Large intestine (tissue), 3 donors: ENCODE measurements at regions not wholly inside any gene's neighbourhood (a gene's known extent, or its start where the extent isn't known, plus 50 kb on each side); places are given as distances from the start of the nearest gene placed in this dataset.

Experiments used
- DNase-seq, 2 donors: peaks; one replicate each; pipeline versions ENCODE4 v3.0.0 to v3.0.0-alpha.2; 2013
- H3K27ac ChIP-seq: one replicate; pipeline ENCODE4 v1.5.1; 2013; ENCODE audit warnings: low read length
- H3K27me3 ChIP-seq: 2 replicates; pipeline ENCODE4 v1.6.1; 2013; ENCODE audit warnings: low read length; ENCODE audit not compliant: control insufficient read depth, insufficient read depth
- H3K36me3 ChIP-seq: 2 replicates; pipeline ENCODE4 v1.6.1; 2013; ENCODE audit warnings: low read length; ENCODE audit not compliant: control insufficient read depth, insufficient read depth
- H3K4me1 ChIP-seq: one replicate; pipeline ENCODE4 v1.6.1; 2013; ENCODE audit warnings: low read length; ENCODE audit not compliant: control insufficient read depth, insufficient read depth
- H3K4me3 ChIP-seq: one replicate; pipeline ENCODE4 v1.5.1; 2013; ENCODE audit warnings: low read length
- H3K9me3 ChIP-seq: one replicate; pipeline ENCODE4 v1.6.1; 2013; ENCODE audit warnings: mild to moderate bottlenecking, low read depth, low read length, moderate library complexity; ENCODE audit not compliant: control insufficient read depth
- WGBS: methylation state at CpG from one replicate; pipeline ENCODE4 v1.1.5; 2013; ENCODE audit warnings: low lambda C conversion rate; ENCODE audit not compliant: insufficient coverage; 5-methylcytosine and 5-hydroxymethylcytosine counted together

DNA sequence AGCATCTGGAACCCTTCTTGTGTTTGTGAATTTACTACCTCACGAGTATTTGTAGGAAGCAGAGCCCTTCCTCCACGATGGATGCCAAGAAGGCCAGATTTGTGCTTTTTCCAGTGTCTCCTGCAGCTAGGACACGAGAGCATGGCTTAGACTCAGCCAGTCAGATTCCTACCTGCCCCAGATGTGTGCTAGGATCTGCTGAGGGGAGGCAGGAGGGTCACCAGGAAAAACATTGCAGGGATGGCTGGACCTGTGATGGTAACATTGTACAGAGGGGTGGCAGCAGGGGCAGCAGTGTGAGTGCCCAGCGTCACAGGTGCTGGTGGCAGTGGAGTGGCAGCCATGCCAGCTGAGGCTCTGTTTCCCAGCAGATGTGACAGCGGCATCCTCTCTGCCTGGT lies 285.3 kb downstream of the FAM43A start:
- no peaks in the 10 kb centered on the region for H3K9me3 ChIP-seq
- H3K4me1 ChIP-seq: no peaks in the 10 kb centered on the region
- DNase-seq: no peak
- no peak overlapping the region for H3K27ac ChIP-seq
- H3K36me3 ChIP-seq: no peaks in the 10 kb centered on the region
- WGBS: no CpG with 5 or more reads among the region's 5 CpGs
- H3K27me3 ChIP-seq: peaks cover 12% of the 10 kb centered on the region
- H3K4me3 ChIP-seq: no peak overlapping the region

DNA sequence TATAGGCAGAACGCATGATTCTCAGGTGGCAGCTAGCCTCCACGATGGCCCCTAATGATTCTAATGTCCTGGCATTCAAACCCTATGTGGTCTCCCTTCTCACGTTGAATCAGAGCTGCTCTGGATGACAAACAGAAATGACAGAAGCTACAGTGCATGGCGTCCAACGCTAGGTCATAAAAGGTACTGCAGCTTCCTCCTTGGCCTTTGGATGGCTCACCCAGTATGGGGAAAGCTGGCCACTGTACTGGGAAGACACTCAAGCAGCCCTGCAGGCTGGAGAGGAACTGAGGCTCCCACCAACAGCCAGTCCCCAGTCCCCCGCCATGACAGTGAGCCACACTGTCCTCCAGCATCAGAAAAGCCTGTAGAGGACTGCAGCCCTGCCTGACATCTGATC lies 286.3 kb downstream of the FAM43A start:
- WGBS: no CpG with 5 or more reads among the region's 6 CpGs
- Histone ChIP-seq H3K27ac (no peak overlapping the region), H3K27me3 (peaks cover 10% of the 10 kb centered on the region)

DNA sequence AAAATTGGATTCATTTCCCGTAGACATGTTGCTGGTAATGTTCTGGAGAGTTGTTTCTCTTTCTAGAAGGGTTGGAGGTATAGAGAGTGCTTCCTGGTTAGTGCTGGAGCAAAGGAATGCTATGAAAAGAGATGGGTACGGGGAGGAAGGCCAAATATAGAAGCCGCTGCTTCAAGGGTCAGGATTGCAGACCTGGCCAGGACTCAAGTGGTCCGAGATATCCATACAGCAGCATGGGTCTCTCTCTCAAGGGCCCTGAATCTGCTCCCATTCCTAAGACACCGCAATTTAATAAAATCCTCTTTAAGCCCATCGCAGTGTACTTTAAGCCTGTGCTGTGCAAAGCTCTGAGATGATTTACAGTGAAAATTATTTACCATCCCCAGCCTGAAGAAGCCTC lies 287.0 kb downstream of the FAM43A start:
- Histone ChIP-seq H3K36me3 (no peaks in the 10 kb centered on the region), H3K27me3 (peaks cover 7% of the 10 kb centered on the region), H3K4me1 (no peaks in the 10 kb centered on the region), H3K9me3 (no peaks in the 10 kb centered on the region), H3K4me3 (no peak overlapping the region), H3K27ac (no peak overlapping the region)
- no peak for DNase-seq
- WGBS: 100% methylated on average over 1 of the region's 6 CpGs

More for the DNA sequence above, 286.3 kb downstream of the FAM43A start:
- Histone ChIP-seq H3K36me3 (no peaks in the 10 kb centered on the region), H3K4me3 (no peak overlapping the region), H3K9me3 (no peaks in the 10 kb centered on the region), H3K4me1 (no peaks in the 10 kb centered on the region)
- DNase-seq: no peak

DNA sequence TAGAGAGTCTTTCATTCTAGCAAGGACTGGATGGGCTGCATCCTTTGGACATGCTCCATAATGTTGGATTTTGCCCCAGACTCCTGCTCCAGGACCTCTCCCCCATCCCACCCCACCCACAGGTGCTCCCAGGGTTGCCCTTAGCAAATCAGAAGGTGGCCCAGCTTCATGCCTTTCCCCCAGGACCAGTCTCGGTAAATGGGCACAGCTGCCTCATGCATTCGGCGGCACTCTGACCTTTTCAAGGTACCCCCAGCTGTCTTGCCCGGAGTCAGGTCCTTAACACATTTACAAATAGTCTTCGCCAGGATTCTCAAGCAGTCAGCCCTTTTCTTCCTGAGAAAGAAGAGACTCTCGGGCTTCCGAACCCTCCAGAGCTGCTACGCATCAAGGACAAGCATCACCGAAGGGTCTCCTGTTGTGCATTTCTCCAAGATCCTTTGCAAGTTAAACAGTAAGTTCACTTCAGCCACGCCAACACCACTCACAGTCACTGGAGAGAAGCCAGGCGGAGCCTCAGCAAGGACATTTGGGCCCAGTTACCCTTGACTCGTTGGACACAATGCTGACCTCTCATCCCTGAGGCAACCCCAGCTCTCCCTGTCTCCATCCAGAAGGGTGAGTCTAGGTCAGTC lies 287.8 kb downstream of the FAM43A start:
- Histone ChIP-seq H3K27ac (no peak overlapping the region), H3K4me1 (no peaks in the 10 kb centered on the region), H3K36me3 (no peaks in the 10 kb centered on the region), H3K9me3 (no peaks in the 10 kb centered on the region), H3K27me3 (peaks cover 4% of the 10 kb centered on the region), H3K4me3 (no peak overlapping the region)
- no CpG with 5 or more reads among the region's 12 CpGs for WGBS
- no peak for DNase-seq

DNA sequence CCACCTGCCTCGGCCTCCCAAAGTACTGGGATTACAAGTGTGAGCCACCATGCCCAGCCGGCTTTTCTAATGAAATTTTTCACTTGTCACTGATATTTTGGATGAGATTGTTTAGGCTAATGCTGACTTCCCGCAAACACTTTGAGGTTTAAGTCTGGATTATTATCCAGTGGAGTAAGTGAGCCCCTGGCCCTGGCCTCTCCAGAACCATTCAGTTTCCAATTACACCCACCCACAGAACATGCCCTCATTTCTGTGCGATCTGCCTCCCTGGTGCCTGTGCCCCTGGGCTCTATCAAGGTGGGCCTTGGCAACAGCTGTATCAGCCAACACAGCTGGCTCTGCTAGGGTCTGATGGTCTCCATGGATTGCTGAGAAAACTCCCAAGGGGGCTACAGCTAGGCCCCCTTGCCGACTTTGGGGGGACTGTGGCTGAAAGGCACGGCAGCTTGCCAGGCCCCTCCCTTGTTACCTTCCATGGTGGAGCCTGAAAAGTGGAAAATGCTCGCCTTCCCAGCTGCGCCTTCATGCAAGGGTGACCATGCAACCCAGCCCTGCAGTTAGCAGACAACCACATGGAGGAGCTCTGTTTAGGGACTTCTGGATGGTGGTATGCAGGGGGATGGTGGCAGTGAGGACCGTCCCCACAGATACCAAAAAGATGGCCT lies 288.9 kb downstream of the FAM43A start:
- Histone ChIP-seq H3K4me1 (no peaks in the 10 kb centered on the region), H3K9me3 (no peaks in the 10 kb centered on the region), H3K36me3 (no peaks in the 10 kb centered on the region), H3K27ac (no peak overlapping the region), H3K4me3 (no peak overlapping the region), H3K27me3 (peaks cover 4% of the 10 kb centered on the region)
- WGBS: 100% methylated on average over 1 of the region's 9 CpGs
- DNase-seq: no peak

DNA sequence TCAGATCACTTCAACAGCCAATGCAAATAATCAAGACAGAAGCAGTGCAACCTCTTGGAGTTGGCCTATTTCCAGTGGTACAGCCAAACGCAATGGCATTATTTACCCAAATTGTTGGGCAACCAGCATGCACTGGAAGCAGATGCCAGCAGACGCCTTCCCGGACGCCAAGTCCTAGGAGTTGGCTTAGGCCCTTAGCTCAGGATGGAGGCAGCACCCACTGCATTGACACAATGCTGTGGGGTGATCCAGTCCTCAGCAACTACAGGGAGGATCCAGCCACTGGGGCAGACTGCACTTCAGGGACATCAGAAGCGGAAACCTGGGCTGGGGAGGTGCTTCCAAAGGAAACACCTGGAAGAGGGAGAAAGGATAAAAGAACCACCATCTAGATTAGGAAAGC lies 290.4 kb downstream of the FAM43A start:
- peaks cover 2% of the 10 kb centered on the region for H3K27me3 ChIP-seq
- no peak overlapping the region for H3K27ac ChIP-seq
- WGBS: no CpG with 5 or more reads among the region's 5 CpGs
- no peaks in the 10 kb centered on the region for H3K4me1 ChIP-seq
- DNase-seq: no peak
- no peak overlapping the region for H3K4me3 ChIP-seq
- H3K36me3 ChIP-seq: no peaks in the 10 kb centered on the region
- no peaks in the 10 kb centered on the region for H3K9me3 ChIP-seq

DNA sequence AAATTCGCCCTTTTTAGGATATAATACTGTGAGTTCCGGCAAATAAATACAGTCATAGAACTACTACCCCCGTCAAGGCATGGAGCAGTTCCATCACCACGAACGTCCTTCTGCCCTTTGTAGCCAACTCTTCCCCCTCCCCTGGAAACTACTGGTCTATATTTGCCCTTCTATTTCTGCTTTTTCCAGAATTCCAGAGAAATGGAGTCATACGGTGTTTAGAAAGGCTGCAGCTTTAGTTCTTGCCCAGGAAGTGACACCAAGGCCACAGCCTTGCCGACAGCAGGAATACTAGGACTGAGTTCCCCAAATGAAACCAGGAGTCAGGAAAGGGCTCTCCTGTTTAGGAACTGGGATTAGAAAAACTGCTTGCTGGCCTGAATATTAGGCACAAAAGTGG lies 291.2 kb downstream of the FAM43A start:
- Histone ChIP-seq H3K27me3 (no peaks in the 10 kb centered on the region), H3K4me1 (no peaks in the 10 kb centered on the region), H3K4me3 (no peak overlapping the region), H3K9me3 (peaks cover 4% of the 10 kb centered on the region), H3K36me3 (no peaks in the 10 kb centered on the region), H3K27ac (no peak overlapping the region)
- WGBS: 93% methylated on average over 3 of the region's 7 CpGs
- no peak for DNase-seq

DNA sequence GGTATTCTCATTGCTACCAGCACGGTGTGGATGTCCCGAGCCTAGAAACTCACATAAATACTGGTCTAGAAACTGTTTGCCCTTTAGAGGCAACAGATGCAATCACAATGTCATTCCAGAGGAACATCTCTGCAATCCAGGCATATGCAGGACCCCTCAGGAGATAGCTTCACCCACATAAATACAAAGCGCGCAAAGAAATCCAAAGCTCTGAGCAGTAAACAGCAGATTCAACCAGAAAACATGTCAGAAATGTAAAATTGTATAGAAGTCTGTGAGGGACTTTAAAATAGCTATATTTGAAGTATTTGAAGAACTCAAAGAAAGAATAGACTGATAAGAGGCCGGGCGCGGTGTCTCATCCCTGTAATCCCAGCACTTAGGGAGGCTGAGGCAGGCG lies 291.7 kb downstream of the FAM43A start:
- WGBS: 86% methylated on average over 2 of the region's 8 CpGs
- no peaks in the 10 kb centered on the region for H3K36me3 ChIP-seq
- H3K27ac ChIP-seq: no peak overlapping the region
- peaks cover 4% of the 10 kb centered on the region for H3K9me3 ChIP-seq
- no peaks in the 10 kb centered on the region for H3K4me1 ChIP-seq
- no peaks in the 10 kb centered on the region for H3K27me3 ChIP-seq
- H3K4me3 ChIP-seq: no peak overlapping the region
- no peak for DNase-seq

DNA sequence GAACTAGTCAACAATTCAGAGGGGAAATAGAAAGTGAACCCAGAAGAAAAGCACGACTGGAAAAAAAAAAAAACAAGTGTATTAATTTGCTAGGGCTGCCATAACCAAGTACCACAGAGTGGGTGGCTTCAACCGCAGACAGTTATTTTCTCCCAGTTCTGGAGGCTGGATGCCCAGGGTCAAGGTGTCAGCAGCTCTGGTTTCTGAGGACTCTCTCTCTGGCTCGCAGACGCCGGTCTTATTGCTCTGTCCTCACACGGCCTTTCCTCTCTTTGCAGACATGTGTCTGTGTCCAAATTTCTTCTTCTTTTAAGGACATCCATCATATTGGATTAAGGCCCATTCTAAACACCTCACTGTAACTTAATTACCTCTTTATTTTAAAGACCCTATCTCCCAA lies 291.8 kb downstream of the XXYLT1 start:
- peaks cover 4% of the 10 kb centered on the region for H3K9me3 ChIP-seq
- WGBS: no CpG with 5 or more reads among the region's 6 CpGs
- no peak for DNase-seq
- no peak overlapping the region for H3K27ac ChIP-seq
- peaks cover 4% of the 10 kb centered on the region for H3K4me1 ChIP-seq
- H3K4me3 ChIP-seq: no peak overlapping the region
- H3K36me3 ChIP-seq: no peaks in the 10 kb centered on the region
- no peaks in the 10 kb centered on the region for H3K27me3 ChIP-seq

DNA sequence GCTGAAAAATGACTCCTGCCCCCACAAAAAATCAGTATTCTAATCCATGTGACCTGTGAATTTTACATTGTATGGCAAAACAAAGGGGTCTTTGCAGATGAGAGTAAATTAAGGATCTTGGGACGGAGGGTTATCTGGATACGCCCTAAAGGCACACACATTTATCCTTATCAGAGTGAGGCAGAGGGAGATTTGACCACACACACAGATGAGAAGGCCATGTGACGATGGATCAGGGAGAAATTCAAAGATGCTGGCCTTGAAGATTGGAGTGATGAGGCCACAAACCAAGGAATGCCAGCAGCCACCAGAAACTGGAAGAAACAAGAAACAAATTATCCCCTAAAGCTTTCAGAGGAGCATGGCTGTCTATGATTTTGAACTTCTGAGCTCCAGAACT lies 288.5 kb downstream of the XXYLT1 start:
- WGBS: no CpG with 5 or more reads among the region's 3 CpGs

DNA sequence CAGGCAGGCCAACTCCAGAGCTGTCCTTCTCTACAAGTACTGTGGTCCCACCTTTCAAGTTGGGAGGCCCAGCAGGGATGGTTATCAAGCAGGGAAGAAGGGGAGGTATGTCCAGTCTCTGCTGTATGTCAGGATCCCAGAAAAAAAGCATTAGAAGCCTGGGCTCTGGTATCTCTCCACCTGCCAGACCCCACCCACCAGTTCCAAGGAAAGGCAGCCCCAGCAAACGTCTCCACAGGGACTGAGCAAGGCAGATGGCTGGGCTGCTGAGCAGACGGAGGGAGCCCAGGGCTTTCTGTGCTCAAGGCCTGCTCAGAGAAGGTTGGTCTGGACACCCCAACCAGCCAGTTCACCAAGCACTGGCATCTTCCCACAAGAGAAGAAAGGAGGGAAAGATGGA lies 287.8 kb downstream of the XXYLT1 start:
- Histone ChIP-seq H3K27ac (no peak overlapping the region), H3K9me3 (peaks cover 4% of the 10 kb centered on the region), H3K36me3 (no peaks in the 10 kb centered on the region), H3K4me3 (no peak overlapping the region), H3K4me1 (peaks cover 12% of the 10 kb centered on the region), H3K27me3 (no peaks in the 10 kb centered on the region)
- no peak for DNase-seq
- WGBS: no CpG with 5 or more reads among the region's 2 CpGs

More for the DNA sequence above, 288.5 kb downstream of the XXYLT1 start:
- Histone ChIP-seq H3K27me3 (no peaks in the 10 kb centered on the region), H3K4me1 (peaks cover 12% of the 10 kb centered on the region), H3K9me3 (peaks cover 4% of the 10 kb centered on the region), H3K4me3 (no peak overlapping the region), H3K27ac (no peak overlapping the region), H3K36me3 (no peaks in the 10 kb centered on the region)
- DNase-seq: no peak
